ENCODE measurements at regions not wholly inside any gene's neighbourhood (a gene's known extent, or its start where the extent isn't known, plus 50 kb on each side); places are given as distances from the start of the nearest gene placed in this dataset.

- H3K4me3 ChIP-seq (ENCODE audit: low read depth, low read length) = no peak overlapping the region
- H3K4me1 ChIP-seq (ENCODE audit: control insufficient read depth, insufficient read depth, low read length) = 0 out of 2 replicates have a peak, but pooled peaks cover 4% of the 10 kb centered on the region
- H3K9me3 ChIP-seq (ENCODE audit: control insufficient read depth, insufficient read depth, low read length) = no peaks in the 10 kb centered on the region
- H3K27ac ChIP-seq (ENCODE audit: low read depth, low read length) = no peak overlapping the region
- peaks cover 99% of the 10 kb centered on the region for H3K27me3 ChIP-seq (ENCODE audit: control insufficient read depth, insufficient read depth, low read length)
- no peaks in the 10 kb centered on the region for H3K36me3 ChIP-seq (ENCODE audit: control insufficient read depth, insufficient read depth, low read length)
- H3K9ac ChIP-seq (ENCODE audit: low read depth, low read length) = no peak overlapping the region
These were observed 56.9 kb upstream of the ACVR1C start for GRCh38 chr2:157685572-157685971.

GRCh38 chr2:157684940-157685466, 56.3 kb upstream of the ACVR1C start:
- H3K9ac ChIP-seq (ENCODE audit: low read depth, low read length) = no peak overlapping the region
- H3K36me3 ChIP-seq (ENCODE audit: control insufficient read depth, insufficient read depth, low read length) = no peaks in the 10 kb centered on the region
- H3K27ac ChIP-seq (ENCODE audit: low read depth, low read length) = no peak overlapping the region
- H3K9me3 ChIP-seq (ENCODE audit: control insufficient read depth, insufficient read depth, low read length) = no peaks in the 10 kb centered on the region
- H3K27me3 ChIP-seq (ENCODE audit: control insufficient read depth, insufficient read depth, low read length) = peaks cover 99% of the 10 kb centered on the region
- no peak overlapping the region for H3K4me3 ChIP-seq (ENCODE audit: low read depth, low read length)
- 0 out of 2 replicates have a peak, but pooled peaks cover 4% of the 10 kb centered on the region for H3K4me1 ChIP-seq (ENCODE audit: control insufficient read depth, insufficient read depth, low read length)
